ENCODE measurements at regions not wholly inside any gene's neighbourhood (a gene's known extent, or its start where the extent isn't known, plus 50 kb on each side); places are given as distances from the start of the nearest gene placed in this dataset.
A peak's percentile ranks its signal among the peaks of the same experiment; 100 is the strongest.
"Not testable (repeated sequence)": the region's sequence is repeated elsewhere in the genome, so short reads cannot be mapped to it uniquely, and the experiment has no call there.

DNA sequence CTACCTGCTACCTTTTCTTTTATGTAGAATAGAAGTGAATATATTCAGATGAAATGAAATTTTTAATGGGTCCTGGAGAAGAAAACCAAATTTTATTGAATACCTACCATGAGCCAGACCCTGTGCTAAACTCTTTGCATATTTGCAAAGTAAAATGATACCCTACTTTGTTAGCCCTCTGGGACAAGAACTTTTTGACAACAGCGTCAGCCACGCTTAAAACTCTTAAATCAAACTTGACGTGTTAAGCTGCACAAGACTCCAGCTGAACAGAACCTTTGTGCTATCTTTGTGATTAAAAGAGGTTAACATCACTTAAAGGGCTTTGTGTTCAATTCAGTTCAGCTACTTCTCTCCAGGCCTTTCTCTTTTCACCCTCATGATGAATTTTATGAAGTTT, 316.5 kb downstream of the MEX3B start:
- FAIRE-seq, result no peak
- DNase-seq (ENCODE audit: low spot score), result no peak

DNA sequence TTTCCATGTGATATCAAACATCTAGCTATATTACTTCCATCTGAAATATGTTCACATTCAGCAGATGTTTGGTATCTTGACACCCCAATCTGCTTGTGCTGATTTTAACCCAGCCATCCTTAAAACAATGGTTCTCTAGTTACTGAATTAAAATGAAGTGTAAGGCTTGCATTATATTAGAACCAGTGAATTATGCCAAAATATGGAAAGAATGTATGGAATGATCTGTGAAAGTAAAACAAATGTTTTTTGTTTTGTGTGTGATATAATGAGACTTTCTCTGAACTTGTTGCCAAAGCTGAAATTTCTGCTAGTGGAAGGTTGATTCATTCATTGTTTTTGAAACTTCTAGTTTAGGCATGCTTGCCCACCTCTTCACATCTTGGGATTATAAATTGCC, 317.1 kb downstream of the MEX3B start:
- DNase-seq (ENCODE audit: low spot score) (no peak), FAIRE-seq (no peak)

DNA sequence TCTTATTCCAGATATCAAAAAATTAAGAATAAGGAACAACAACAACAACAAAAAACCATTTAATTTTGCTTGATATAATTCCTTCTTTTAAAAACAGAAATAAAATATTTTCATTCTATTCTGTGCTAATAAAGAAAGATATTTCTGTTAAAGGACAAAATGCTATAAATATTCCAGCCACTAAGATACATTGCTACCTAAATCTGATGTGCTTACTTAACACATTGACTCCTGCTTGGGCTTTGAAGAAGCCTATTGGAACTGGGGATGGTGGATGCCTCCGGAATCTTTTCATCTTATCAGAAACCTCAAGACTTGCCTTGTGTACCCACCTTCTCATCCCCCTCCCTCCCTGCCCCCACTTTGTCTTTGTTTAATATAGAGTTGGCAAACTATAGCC, 320.2 kb downstream of the MEX3B start:
- DNase-seq (ENCODE audit: low spot score) (no peak), FAIRE-seq (no peak)

DNA sequence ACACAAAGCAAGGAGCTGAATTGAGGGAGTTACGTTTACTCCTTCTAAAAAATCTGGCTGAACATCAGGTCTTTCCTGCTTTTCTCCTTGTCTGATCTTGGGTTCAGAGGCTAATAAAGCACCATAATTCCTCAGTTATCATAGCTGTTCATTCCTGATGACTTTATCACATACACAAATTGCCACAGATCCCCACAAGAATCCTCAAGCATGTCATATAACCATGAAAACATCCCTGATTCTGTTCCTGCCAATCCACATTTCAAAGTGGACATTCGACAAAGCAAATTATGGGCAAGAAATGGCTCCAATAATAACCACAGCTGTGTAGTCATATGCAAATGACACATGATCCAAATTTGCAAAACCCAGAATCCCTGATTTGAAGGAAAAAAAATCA, 321.3 kb downstream of the MEX3B start:
- DNase-seq (ENCODE audit: low spot score) (no peak), FAIRE-seq (no peak)

DNA sequence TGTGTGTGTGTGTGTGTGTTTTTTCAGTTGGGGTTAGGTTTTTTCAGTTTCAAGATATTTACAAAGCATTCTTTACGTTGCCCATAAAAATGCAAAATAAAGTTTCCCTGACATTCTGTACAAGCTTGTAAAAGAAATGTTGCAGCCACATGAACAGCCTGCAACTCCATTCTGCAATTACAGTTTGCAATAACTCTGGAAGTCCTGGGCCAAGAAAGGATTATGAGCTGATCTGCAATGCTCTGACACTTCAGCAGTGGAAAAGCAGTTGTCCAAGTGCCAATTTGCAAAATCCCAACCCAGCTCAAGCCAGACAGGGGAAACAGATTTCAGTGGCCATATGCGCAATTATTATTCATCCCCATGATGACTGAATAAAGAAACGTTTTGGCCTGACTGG, 322.1 kb downstream of the MEX3B start:
- no peak for FAIRE-seq

DNA sequence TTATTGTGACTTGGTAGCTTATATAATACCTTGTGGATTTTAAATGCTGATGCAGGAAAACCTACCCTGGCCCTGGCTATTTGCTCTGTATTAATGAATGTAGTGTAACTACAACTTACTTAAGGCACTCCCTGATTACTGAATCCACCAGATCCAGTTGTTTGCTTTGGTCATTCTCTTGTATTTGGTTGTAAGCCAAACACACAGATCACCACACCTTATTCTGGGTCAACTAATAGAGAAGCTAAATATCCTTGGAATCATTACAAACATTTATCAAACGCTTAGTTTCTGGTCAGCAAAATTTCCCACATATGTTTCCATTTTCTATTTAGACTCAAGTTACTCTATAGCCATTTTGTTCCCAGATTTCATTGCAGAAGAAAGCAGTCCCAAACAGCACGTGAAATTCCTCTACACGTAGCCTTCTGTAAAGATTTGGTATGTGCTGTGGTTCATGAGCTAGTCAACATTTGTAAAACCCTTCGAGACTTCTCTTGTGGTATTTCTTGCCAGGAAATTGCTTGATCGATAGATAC, 322.6 kb downstream of the MEX3B start:
- no peak for FAIRE-seq
- no peak for DNase-seq (ENCODE audit: low spot score)

More for the DNA sequence above, 322.1 kb downstream of the MEX3B start:
- DNase-seq (ENCODE audit: low spot score), result no peak

DNA sequence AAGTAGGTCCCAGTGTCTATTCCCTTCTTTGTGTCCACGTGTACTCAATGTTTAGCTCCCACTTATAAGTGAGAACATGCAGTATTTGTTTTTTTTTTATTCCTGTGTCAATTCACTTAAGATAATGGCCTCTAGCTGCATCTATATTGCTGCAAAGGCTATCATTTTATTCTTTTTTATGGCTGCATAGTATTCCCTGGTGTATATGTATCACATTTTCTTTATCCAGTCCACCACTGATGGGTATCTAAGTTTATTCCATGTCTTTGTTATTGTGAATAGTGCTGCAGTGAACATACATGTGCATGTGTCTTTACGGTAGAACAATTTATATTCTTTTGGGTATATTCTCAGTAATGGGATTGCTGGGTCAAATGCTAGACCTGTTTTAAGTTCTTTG, 329.4 kb downstream of the MEX3B start:
- FAIRE-seq; DNase-seq (ENCODE audit: low spot score): not testable (repeated sequence)

DNA sequence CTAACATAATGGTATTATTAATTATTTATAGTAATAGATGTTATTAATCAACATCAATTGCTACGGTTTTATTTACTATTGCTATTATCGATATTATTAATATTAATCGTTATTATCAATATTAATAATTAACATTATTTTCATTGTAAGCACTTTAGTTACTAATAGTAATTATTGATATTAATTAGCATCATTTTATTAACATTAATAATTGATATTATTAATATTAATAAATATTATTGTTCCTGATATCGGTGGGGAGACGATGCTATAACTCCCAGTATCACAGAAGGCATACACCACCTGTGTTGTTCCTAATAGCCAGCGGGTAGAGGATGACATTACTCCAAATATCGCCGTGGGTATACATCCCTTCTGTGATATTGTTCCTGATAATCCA, 335.5 kb downstream of the MEX3B start:
- no peak for FAIRE-seq
- DNase-seq (ENCODE audit: low spot score), result no peak

DNA sequence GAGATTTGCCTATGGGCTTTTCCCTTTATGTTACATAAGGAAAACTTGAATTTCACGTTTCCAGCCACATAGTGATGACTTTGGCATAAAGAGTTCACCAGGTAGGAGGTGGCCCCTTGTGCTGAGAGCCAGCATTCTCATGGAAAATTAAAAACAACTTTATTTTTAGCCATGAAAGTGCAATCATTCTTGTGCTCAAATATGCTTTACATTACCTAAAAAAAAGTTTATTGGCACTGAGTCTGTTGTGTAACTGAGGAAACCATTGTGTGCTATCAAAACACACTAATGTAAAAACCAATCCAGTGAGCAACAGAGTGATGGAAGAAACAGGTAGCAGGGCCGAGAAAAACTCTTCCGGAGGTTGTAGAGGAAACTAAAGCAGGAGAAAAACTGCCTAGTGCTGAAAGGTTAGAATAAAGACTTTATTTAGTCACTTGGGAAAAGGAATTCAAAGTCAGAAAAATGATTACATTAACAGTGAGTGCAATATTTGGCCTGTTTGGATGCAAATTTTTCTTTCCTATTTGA, 332.9 kb upstream of the TMC3 start:
- not testable (repeated sequence) for DNase-seq (ENCODE audit: low spot score); FAIRE-seq

DNA sequence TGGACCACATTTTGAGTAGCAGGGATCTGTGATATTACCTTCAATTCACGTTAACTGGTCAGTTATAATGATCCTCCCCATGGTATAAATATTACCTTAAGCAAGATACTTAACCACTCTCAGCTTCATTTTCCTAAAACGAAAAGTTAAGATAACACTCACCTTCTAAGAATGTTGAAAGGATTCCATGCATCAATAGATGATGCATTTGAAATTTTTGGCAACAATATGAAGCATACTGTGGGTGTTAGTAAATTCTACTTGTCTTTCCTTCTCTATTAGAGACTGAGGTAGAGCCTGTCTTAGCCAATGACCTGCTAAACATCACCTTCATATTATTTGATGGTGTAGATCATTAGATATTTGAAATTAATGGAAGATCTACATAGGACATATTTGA, 331.7 kb upstream of the TMC3 start:
- FAIRE-seq, result peak; percentile 50
- DNase-seq (ENCODE audit: low spot score), result not testable (repeated sequence)

DNA sequence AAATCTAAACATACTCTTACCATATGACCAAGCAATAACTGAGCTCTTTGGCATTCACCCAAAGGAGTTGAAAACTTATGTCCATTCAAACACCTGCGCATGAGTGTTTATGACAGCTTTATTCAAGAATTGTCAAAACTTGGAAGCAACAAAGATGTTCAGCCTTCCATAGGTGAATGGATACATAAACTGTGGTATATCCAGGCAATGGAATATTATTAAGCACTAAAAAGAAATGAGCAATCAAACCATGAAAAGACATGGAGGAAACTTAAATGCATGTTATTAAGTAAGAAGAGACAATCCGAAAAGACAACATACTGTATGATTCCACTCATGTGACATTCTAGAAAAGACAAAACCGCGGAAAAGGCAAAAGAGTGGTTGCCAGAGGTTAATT, 312.0 kb upstream of the TMC3 start:
- no peak for FAIRE-seq
- DNase-seq (ENCODE audit: low spot score), result no peak

DNA sequence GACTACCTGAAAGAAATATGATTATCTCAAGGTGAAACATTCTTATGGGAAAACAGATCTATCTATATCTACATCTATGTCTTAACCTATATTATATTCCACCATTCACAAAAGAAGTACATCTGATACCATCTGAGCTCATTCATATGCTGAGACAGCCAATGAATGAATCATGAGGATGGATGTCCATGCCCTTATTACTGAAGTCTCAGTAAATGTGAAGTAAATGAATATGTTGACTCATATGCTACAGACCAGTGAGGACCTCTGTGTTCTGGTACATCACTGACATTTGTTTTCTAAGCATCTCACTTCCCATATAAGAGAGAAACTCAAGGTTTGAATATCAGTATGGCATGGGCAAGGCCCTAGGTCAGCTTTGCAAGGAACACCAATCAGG, 311.2 kb upstream of the TMC3 start:
- DNase-seq (ENCODE audit: low spot score) (no peak), FAIRE-seq (no peak)

DNA sequence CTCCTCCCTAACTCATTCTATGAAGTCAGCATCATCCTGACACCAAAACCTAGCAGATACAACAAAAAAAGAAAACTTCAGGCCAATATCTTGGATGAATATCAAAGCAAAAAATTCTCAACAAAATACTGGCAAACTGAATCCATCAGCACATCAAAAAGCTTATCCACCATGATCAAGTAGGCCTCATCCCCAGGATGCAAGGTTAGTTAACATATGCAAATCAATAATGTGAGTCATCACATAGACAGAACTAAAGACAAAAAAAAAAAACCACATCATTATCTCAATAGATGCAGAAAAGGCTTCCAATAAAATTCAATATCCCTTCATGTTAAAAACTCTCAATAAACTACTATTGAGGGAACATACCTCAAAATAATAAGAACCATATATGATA, 306.8 kb upstream of the TMC3 start:
- no peak for DNase-seq (ENCODE audit: low spot score)
- no peak for FAIRE-seq

DNA sequence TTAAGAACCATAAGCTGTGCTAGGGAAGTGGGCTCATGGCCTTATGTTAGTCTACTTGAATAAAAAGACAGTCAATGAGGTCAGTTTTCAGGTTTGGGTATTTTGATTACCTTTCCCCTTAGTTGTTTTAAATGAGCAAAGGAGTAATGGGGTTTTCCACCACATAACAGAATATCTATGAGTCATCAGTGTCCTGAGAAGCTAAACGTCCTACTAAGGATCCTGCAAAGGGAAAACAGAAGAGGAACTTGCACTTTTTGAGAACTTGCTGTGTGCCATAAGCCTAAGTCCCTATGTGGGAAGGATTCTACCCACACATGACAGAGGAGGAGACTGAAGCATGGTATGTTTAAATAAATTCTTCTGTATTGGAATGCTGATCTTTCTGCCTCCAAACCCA, 292.8 kb upstream of the TMC3 start:
- DNase-seq (ENCODE audit: low spot score), result no peak
- FAIRE-seq, result no peak

DNA sequence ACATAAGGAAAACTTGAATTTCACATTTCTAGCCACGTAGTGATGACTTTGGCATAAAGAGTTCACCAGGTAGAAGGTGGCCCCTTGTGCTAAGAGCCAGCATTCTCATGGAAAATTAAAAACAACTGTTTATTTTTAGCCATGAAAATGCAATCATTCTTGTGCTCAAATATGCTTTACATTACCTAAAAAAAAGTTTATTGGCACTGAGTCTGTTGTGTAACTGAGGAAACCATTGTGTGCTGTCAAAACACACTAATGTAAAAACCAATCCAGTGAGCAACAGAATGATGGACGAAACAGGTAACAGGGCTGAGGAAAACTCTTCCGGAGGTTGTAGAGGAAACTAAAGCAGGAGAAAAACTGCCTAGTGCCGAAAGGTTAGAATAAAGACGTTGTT, 287.0 kb upstream of the TMC3 start:
- no peak for FAIRE-seq
- DNase-seq (ENCODE audit: low spot score), result no peak

DNA sequence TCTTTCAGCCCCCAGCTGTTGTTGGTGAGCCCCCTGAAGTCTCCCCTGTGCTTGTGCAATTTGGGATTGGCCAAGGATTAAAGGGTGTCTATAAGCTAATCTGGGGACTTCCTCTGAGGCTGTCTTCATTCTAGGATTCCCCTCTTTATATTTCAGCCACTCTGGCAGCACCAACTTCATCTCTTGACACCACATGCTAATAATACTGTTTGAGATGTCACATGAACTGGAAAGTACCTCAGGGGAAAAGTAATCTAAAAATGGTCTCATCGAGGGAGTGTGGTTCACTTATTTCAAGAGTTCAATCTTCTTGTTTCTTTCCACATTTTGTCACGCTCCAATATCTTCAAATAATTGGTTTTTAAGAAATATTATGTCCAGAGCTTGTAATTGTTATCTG, 279.2 kb upstream of the TMC3 start:
- DNase-seq (ENCODE audit: low spot score) (no peak), FAIRE-seq (no peak)

DNA sequence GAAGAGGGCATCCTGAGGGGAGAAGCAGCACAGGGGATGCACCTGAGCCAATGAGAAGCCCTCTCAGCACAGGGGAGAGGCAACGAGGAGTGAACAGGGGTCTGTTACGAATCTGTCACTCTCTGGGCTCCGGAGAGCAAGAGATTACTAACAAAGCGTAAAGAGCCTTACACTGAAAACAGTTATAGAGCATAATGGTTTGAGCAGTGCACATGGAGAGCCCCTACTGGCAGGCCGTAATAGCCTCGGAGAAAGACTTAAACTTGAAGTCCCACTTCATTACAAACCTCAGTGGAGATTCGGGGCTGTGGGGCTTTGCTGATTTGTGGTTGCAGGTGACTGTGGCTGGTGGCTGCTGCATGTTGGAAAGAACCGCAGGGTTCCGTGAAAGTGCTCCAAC, 271.5 kb upstream of the TMC3 start:
- no peak for DNase-seq (ENCODE audit: low spot score)

DNA sequence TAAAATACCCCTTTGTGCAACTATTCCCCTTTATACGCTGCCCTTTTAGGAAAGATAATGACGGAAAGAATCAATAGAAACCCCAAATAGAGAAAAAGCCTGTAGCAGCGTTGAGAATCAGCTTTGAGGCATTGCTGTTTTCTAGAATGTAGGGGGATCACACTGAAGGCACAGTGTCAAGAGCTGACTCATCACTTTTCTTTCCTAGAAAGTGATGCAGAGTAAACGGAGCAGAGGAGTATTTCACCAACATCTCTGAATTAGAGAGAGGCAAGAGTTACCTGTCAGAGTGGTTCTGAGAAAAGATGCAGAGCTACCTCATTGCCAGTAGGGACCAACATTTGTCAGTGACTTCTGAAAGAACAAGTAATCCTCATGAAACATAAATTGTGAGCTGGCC, 269.8 kb upstream of the TMC3 start:
- DNase-seq (ENCODE audit: low spot score) (no peak), FAIRE-seq (no peak)

More for the DNA sequence above, 271.5 kb upstream of the TMC3 start:
- FAIRE-seq, result no peak

DNA sequence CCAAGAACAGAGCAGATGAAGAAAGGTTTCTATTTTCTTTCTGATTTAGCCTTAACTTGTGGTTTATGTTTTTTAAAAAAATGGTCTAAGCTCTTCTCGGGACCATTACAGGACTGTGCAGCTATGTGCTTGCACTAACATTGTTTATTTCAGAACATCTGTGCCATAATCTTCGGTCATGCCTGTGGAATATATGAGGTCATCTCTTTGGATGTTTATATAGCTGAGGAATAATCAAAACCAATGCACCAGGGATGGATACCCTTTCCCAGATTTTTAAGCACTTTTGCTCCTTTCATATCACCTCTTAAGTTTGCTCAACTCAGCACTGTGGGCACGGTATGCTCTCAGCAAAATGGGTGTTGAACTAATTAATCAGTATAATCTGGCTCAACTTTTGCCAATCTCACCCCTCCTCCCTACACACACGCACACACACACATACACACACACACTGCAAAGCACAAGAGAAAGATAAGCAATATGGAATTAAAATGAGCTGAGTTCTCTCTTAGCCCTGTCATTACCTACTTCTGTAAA, 268.5 kb upstream of the TMC3 start:
- no peak for DNase-seq (ENCODE audit: low spot score)
- FAIRE-seq, result no peak

DNA sequence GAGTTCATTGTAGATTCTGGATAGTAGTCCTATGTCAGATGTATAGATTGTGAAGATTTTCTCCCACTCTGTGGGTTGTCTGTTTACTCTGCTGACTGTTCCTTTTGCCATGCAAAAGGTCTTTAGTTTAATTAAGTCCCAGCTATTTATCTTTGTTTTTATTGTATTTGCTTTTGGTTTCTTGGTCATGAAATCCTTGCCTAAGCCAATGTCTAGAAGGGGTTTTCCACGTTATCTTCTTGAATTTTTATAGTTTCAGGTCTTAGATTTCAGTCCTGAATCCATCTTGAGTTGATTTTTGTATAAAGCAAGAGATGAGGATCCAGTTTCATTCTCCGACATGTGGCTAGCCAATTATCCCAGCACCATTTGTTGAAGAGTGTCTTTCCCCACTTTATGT, 262.1 kb upstream of the TMC3 start:
- not testable (repeated sequence) for FAIRE-seq; DNase-seq (ENCODE audit: low spot score)

DNA sequence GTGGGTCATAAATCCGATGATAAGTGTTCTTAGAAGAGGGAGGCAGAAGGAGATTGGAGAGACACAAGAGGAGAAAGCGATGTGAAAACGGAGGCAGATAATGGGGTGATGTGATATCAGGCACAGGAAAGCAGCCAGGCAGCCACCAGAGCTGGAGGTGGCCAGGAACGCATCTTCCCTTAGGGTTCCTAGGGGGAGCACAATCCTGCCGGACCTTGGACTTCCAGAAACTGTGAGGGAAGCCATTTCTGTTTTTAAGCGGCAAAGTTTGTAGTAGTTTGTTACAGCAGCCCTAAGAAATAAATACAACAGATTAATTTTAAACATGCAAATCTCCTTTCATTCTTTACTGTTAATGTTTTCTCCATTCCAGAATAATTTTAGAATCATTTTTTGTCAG, 259.9 kb upstream of the TMC3 start:
- DNase-seq (ENCODE audit: low spot score), result no peak
- no peak for FAIRE-seq

DNA sequence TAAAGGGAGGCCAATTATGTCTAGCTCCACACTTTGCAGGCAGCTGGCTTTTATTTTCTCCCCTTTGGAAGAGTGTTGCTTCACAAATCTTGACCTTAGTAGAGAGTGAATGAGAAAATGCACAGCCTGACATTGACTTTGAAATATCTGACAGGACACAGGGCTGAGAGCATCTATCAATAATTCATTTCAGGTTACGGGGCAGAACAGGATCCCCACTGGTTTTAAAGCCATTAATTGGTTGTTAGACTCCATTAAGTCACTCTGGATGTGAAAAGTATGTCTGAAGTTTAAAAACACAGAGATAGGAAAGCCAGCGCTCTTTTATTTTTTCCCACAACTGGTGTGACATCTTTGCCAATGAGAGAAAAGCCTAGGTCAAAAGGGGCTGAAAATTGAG, 251.9 kb upstream of the TMC3 start:
- DNase-seq (ENCODE audit: low spot score) (no peak), FAIRE-seq (no peak)

DNA sequence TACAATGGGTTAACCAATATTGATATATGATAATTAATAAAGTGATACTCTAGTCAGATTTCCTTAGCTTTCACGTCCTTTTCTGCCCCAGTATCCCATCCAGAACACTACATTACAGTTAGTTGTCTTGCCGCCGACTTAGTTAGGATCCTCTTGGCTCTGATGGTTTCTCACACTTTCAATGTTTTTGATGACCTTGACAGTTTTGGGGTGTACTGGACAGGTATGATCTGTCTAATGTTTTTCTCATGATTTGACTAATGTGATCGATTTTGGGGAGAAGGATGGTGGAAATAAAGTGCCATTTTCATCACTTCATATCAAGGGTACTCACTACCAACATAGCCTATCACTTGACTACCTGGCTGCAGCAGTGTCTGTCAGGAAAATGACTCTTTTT, 245.0 kb upstream of the TMC3 start:
- FAIRE-seq, result no peak
- no peak for DNase-seq (ENCODE audit: low spot score)

DNA sequence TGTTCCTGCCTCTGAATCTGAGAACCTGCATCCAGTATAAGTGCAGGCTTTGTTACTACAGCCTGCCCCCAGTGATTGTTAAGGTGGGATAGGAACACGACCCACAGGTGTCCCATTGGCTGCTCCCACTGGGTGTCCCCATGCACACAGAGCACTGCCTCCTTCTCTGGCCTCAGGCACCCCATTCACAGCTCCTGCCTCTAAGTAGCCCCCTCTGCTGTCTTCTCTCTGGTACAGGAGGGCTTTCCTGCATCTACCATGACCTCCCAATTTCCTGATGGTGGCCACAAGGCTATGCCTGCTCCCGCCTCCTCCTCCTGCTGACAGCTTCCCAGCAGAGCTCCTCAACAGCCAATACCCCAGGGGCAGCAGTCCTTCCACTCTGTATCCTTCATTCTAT, 238.6 kb upstream of the TMC3 start:
- no peak for DNase-seq (ENCODE audit: low spot score)
- FAIRE-seq, result no peak

All from urothelium cell line (cell line).